ENCODE measurements at regions not wholly inside any gene's neighbourhood (a gene's known extent, or its start where the extent isn't known, plus 50 kb on each side); places are given as distances from the start of the nearest gene placed in this dataset.

DNA sequence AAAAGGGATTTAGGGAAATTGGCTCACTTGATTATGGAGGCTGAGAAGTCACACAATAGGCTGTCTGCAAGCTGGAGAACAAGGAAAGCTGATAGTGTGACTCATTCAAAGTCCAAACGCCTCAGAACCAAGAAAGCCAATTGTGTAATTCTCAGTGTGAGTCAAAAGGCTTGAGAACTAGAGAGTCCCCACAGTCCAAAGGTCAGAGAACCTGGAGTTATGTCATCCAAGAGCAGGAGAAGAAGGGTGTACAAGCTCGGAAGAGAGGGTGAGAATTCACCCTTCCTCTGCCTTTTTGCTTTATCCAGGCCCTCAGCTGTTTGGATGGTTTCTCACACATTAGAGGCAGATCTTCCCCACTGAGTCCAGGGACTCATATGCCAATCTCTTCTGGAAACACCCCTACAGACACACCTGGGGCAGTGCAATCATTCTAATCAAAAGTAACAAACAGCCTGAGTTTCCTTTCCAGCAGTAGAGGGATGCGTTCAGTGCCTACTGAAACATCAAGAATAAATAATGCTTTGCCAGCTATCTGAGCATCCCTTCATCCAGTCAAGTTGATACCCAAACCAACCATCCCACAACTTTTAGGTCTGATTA, 271.5 kb downstream of the SATB1 start:
- TF ChIP-seq, protein P1, sequence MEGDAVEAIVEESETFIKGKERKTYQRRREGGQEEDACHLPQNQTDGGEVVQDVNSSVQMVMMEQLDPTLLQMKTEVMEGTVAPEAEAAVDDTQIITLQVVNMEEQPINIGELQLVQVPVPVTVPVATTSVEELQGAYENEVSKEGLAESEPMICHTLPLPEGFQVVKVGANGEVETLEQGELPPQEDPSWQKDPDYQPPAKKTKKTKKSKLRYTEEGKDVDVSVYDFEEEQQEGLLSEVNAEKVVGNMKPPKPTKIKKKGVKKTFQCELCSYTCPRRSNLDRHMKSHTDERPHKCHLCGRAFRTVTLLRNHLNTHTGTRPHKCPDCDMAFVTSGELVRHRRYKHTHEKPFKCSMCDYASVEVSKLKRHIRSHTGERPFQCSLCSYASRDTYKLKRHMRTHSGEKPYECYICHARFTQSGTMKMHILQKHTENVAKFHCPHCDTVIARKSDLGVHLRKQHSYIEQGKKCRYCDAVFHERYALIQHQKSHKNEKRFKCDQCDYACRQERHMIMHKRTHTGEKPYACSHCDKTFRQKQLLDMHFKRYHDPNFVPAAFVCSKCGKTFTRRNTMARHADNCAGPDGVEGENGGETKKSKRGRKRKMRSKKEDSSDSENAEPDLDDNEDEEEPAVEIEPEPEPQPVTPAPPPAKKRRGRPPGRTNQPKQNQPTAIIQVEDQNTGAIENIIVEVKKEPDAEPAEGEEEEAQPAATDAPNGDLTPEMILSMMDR (IDR thresholded peaks at IDR 0.05; ENCODE audit: extremely low read depth, insufficient read depth, missing control alignments): no peak
- no peak for DNase-seq (ENCODE audit: low spot score)
- in situ Hi-C loops (cut with MboI; ENCODE audit: low pct_unique_long_range_greater_than_20kb, low sequenced_read_pairs, unreplicated experiment): no loop called here

DNA sequence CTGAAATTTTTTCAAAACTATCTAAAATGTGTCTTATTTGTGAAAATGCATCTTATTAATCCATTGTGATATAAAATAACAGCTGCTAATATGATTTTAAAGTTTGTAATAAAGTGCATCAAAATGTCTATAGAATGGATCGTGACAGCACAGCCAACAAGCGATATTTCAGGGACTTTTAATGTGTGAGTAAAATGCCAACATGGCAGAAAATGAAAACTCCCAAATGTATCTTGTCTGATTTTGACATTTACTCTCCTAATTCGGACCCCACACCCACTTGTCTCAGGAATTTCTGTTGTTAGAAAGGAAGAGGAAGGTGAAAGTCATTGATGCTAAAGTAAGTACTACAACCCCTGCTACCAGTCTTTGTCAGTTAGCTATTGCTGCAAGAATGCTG, 273.9 kb downstream of the SATB1 start:
- TF ChIP-seq, protein P1 (IDR thresholded peaks at IDR 0.05; ENCODE audit: extremely low read depth, insufficient read depth, missing control alignments): no peak
- DNase-seq (ENCODE audit: low spot score): no peak
- in situ Hi-C loops (cut with MboI; ENCODE audit: low pct_unique_long_range_greater_than_20kb, low sequenced_read_pairs, unreplicated experiment): no loop called here

DNA sequence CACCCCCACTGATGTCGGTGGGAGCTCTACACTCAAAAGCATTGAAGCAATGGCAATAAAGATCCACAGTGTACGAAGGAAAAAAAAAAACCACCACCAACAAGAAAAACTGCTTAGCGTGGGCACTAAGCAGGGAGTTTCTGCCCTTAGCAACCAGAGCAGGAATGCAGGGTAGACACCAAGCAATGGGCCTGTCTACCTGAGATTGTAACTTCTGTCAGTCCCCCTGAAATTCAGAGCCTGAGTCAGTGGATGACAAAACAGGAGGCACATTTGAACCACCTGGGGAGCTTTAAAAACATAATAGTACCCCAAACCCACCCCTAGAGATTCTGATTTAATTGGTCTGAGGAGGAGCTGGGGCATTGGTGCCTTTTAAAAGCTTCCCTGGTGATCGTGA, 275.2 kb downstream of the SATB1 start:
- in situ Hi-C loops (cut with MboI; ENCODE audit: low pct_unique_long_range_greater_than_20kb, low sequenced_read_pairs, unreplicated experiment): no loop called here
- TF ChIP-seq, protein P1 (IDR thresholded peaks at IDR 0.05; ENCODE audit: extremely low read depth, insufficient read depth, missing control alignments): no peak
- DNase-seq (ENCODE audit: low spot score): no peak

DNA sequence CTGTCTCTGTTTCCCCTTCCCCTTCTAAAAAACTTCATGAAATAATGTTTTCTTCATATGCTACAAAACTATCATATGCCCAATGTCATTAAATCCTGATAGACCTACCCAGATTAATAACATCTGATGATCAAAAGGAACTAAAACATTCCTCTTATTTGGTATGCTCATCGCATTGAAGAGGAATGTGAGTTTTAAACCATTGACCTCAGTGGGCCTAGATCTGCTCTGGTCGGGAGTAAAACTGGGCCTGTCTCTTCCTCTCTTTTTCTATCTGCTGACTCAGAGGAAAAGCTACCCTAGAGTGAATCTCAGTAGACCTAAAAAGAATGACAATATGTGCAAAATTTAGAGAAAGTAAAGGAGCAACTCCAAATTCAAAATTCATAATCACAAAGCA, 275.8 kb downstream of the SATB1 start:
- TF ChIP-seq, protein P1 (IDR thresholded peaks at IDR 0.05; ENCODE audit: extremely low read depth, insufficient read depth, missing control alignments): no peak
- DNase-seq (ENCODE audit: low spot score): no peak
- in situ Hi-C loops (cut with MboI; ENCODE audit: low pct_unique_long_range_greater_than_20kb, low sequenced_read_pairs, unreplicated experiment): no loop called here

DNA sequence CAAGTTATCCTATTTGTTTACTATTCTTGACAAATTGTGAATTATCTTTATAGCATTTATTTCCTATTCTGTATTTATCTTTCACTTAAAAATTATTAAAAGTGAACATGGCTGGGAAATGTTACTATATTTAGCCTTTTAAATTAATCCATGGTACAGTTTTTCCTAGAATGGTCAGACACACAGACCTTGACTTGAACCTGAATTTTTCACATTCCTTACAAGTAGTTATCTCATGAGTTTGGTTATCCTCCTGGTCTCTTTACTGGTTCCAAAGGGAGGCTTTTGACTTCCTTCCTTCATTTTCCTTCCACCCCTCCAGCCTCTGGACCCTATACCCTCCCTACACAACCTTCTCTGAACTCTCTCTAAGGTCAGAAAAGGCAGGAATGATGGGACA, 280.6 kb downstream of the SATB1 start:
- TF ChIP-seq, protein P1 (IDR thresholded peaks at IDR 0.05; ENCODE audit: extremely low read depth, insufficient read depth, missing control alignments): no peak
- in situ Hi-C loops (cut with MboI; ENCODE audit: low pct_unique_long_range_greater_than_20kb, low sequenced_read_pairs, unreplicated experiment): no loop called here
- no peak for DNase-seq (ENCODE audit: low spot score)

DNA sequence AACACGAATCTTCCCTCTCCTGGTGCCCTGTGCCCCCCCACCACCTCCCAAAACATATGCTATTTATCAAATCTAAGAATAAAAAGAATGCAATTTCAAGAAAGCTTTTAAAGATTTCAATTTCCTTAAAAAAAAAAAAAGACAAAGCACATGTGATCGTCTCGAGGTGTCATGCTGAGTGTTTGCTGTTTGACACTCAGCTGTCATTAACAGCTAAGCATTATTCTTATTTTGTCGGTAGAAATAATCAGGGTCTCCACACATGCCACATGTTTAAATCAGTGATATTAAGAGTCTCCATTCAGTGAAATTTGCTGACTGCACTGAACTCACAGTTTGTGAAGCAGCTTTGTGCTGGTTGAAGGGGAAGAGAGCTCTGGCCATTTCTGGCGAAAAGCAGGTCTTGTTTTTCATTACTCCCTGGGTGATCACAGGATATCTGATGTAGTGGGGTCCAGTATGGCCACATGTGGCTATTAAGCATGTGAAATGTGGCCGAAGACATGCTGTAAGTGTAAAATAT, 281.8 kb downstream of the SATB1 start:
- in situ Hi-C loops (cut with MboI; ENCODE audit: low pct_unique_long_range_greater_than_20kb, low sequenced_read_pairs, unreplicated experiment): no loop called here
- TF ChIP-seq, protein P1 (IDR thresholded peaks at IDR 0.05; ENCODE audit: extremely low read depth, insufficient read depth, missing control alignments): no peak
- no peak for DNase-seq (ENCODE audit: low spot score)

Measured in GM13977 (cell line).